DND-41 (cell line): ENCODE measurements at regions not wholly inside any gene's neighbourhood (a gene's known extent, or its start where the extent isn't known, plus 50 kb on each side); places are given as distances from the start of the nearest gene placed in this dataset.

Experiments used
- ATAC-seq: fragments of 200-7000 bp; cut with Tn5 transposase; 3 replicates; pipeline ENCODE4 v1.9.1; 2021; ENCODE audit warnings: low read depth; ENCODE audit not compliant: insufficient read depth
- DNase-seq: peaks from one replicate; pipeline ENCODE4 v3.0.0-alpha.2; 2020
- H2AFZ ChIP-seq: 2 replicates; pipeline ENCODE4 v1.6.0; 2012; ENCODE audit warnings: low read depth, low read length
- H3K27ac ChIP-seq: 2 replicates; pipeline ENCODE4 v1.5.1; 2012; ENCODE audit warnings: low read length, inconsistent platforms
- H3K27me3 ChIP-seq: fragments of 200-600 bp; sonication (generic); 2 replicates; pipeline ENCODE4 v1.6.0; 2012; ENCODE audit warnings: low read length, mild to moderate bottlenecking, inconsistent platforms; ENCODE audit not compliant: insufficient read depth, poor library complexity
- H3K36me3 ChIP-seq: 2 replicates; pipeline ENCODE4 v1.5.1; 2012; ENCODE audit warnings: low read length, inconsistent platforms; ENCODE audit not compliant: insufficient read depth
- H3K4me1 ChIP-seq: 2 replicates; pipeline ENCODE4 v1.5.1; 2012; ENCODE audit warnings: mild to moderate bottlenecking, low read length; ENCODE audit not compliant: insufficient read depth
- H3K4me2 ChIP-seq: 2 replicates; pipeline ENCODE4 v1.6.0; 2012; ENCODE audit warnings: mild to moderate bottlenecking, moderate library complexity, low read length, inconsistent platforms; ENCODE audit not compliant: insufficient read depth
- H3K4me3 ChIP-seq, 2 experiments: fragments of 200-600 bp in 1 of 2; shearing (Covaris generic) in 1 of 2; 2 replicates each; pipeline ENCODE4 v1.5.1; 2012 to 2016; ENCODE audit warnings: inconsistent platforms in 2 of 2, low read length in 2 of 2, mild to moderate bottlenecking in 2 of 2, low read depth in 1 of 2, moderate library complexity in 1 of 2
- H3K79me2 ChIP-seq: 2 replicates; pipeline ENCODE4 v1.6.0; 2012; ENCODE audit warnings: low read length, inconsistent platforms; ENCODE audit not compliant: insufficient read depth
- H3K9ac ChIP-seq: 2 replicates; pipeline ENCODE4 v1.6.0; 2012; ENCODE audit warnings: low read depth, mild to moderate bottlenecking, inconsistent platforms, low read length, moderate library complexity
- H3K9me3 ChIP-seq: 2 replicates; pipeline ENCODE4 v1.5.1; 2012; ENCODE audit warnings: low read length, moderate library complexity, mild to moderate bottlenecking, inconsistent platforms; ENCODE audit not compliant: insufficient read depth, severe bottlenecking
- H4K20me1 ChIP-seq: 2 replicates; pipeline ENCODE4 v1.6.0; 2012; ENCODE audit warnings: low read length; ENCODE audit not compliant: insufficient read depth
- CTCF ChIP-seq: IDR thresholded peaks from 2 replicates; pipeline ENCODE4 v1.5.1; 2012; ENCODE audit warnings: borderline replicate concordance, low read length, moderate library complexity, mild to moderate bottlenecking; ENCODE audit not compliant: poor library complexity, severe bottlenecking; ENCODE audit errors: extremely low read depth
- EZH2 ChIP-seq: IDR thresholded peaks from 3 replicates; pipeline ENCODE4 v1.6.1; 2012; ENCODE audit warnings: borderline replicate concordance, low read depth, mild to moderate bottlenecking, moderate library complexity, low read length, inconsistent platforms; ENCODE audit not compliant: severe bottlenecking

GRCh38 chr9:79257790-79258351 lies 313.9 kb upstream of the TLE4 start:
- no peaks in the 10 kb centered on the region for H3K4me1 ChIP-seq
- H2AFZ ChIP-seq, result no peak overlapping the region
- DNase-seq (no peak), ATAC-seq (no peak)
- H3K27ac ChIP-seq, result no peak overlapping the region
- H3K4me3 ChIP-seq, result no peak overlapping the region
- no peaks in the 10 kb centered on the region for H3K79me2 ChIP-seq
- H3K9ac ChIP-seq, result no peak overlapping the region
- no peak overlapping the region for H3K4me2 ChIP-seq
- no peaks in the 10 kb centered on the region for H3K36me3 ChIP-seq
- H3K27me3 ChIP-seq, result no peaks in the 10 kb centered on the region
- no peaks in the 10 kb centered on the region for H3K9me3 ChIP-seq
- no peak for TF ChIP-seq CTCF
- TF ChIP-seq EZH2, result no peak
- no peaks in the 10 kb centered on the region for H4K20me1 ChIP-seq

- TF ChIP-seq CTCF, result no peak
- TF ChIP-seq EZH2, result no peak
- ATAC-seq (no peak), DNase-seq (no peak)
- Histone ChIP-seq H3K27me3 (no peaks in the 10 kb centered on the region), H4K20me1 (no peaks in the 10 kb centered on the region), H3K4me2 (no peak overlapping the region), H3K9me3 (no peaks in the 10 kb centered on the region), H3K4me1 (no peaks in the 10 kb centered on the region), H3K9ac (no peak overlapping the region), H2AFZ (no peak overlapping the region), H3K79me2 (no peaks in the 10 kb centered on the region), H3K27ac (no peak overlapping the region), H3K36me3 (no peaks in the 10 kb centered on the region), H3K4me3 (no peak overlapping the region)
Measured at GRCh38 chr9:79259858-79260257, 311.9 kb upstream of the TLE4 start.

- ATAC-seq, result no peak
- no peaks in the 10 kb centered on the region for H3K9me3 ChIP-seq
- H3K27me3 ChIP-seq, result no peaks in the 10 kb centered on the region
- H3K9ac ChIP-seq, result no peak overlapping the region
- no peak for DNase-seq
- no peak overlapping the region for H3K27ac ChIP-seq
- H3K36me3 ChIP-seq, result no peaks in the 10 kb centered on the region
- no peak overlapping the region for H2AFZ ChIP-seq
- H3K4me2 ChIP-seq, result no peak overlapping the region
- H3K4me1 ChIP-seq, result no peaks in the 10 kb centered on the region
- no peaks in the 10 kb centered on the region for H3K79me2 ChIP-seq
- no peaks in the 10 kb centered on the region for H4K20me1 ChIP-seq
- TF ChIP-seq EZH2, result no peak
- TF ChIP-seq CTCF, result no peak
- H3K4me3 ChIP-seq, result no peak overlapping the region
Measured at GRCh38 chr9:79263628-79264027, 308.1 kb upstream of the TLE4 start.

- H4K20me1 ChIP-seq, result no peaks in the 10 kb centered on the region
- H3K9ac ChIP-seq, result no peak overlapping the region
- no peaks in the 10 kb centered on the region for H3K9me3 ChIP-seq
- DNase-seq (no peak), ATAC-seq (no peak)
- H3K4me3 ChIP-seq, result no peak overlapping the region
- no peak overlapping the region for H3K4me2 ChIP-seq
- no peaks in the 10 kb centered on the region for H3K4me1 ChIP-seq
- no peak for TF ChIP-seq CTCF
- TF ChIP-seq EZH2, result no peak
- no peaks in the 10 kb centered on the region for H3K36me3 ChIP-seq
- H2AFZ ChIP-seq, result no peak overlapping the region
- H3K27me3 ChIP-seq, result no peaks in the 10 kb centered on the region
- no peaks in the 10 kb centered on the region for H3K79me2 ChIP-seq
- H3K27ac ChIP-seq, result no peak overlapping the region
Measured at GRCh38 chr9:79264041-79264440, 307.7 kb upstream of the TLE4 start.
